ENCODE measurements at regions not wholly inside any gene's neighbourhood (a gene's known extent, or its start where the extent isn't known, plus 50 kb on each side); places are given as distances from the start of the nearest gene placed in this dataset.

DNA sequence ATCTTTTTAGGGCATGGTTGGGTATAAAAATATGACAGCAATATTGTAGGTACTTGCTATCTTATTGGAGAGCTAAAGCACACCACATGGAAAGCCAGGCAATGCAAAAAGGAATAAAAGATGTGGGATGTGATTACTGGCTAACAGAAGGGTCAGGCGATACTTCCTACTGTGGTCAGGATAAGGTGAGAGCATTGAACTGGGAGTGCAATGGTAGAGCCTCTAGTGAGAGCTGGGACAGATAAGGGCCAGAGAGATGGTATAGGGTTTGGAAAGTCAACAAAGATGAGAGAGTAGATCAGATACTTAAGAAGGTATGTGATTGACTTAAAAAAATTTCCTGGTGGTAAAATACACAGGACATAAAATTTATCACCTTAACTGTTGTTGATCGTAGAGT, 160.7 kb upstream of the MAN1A1 start:
- in situ Hi-C loops (cut with MboI), result no loop called here
- intact Hi-C loops (cut with micrococcal nuclease), result no loop called here
- ChIA-PET CTCF (ENCODE audit: low intra/inter-chr PET ratio) (no interaction called here), POLR2A (interaction anchor here (0.9 to 2.4 kb wide), 3 partner anchors 8 to 12 kb away, joined by 4 to 9 read pairs (median 7); no protein-coding TSS in a partner anchor)
- no peak overlapping the region for H3K9ac ChIP-seq (ENCODE audit: insufficient read depth in 1 of 2, low read depth in 2 of 2, low read length in 2 of 2)
- H3K4me2 ChIP-seq (ENCODE audit: insufficient read depth, low read length), result no peak overlapping the region
- H3K79me2 ChIP-seq (ENCODE audit: control insufficient read depth, insufficient read depth, low read length), result no peaks in the 10 kb centered on the region
- no peak overlapping the region for H2AFZ ChIP-seq (ENCODE audit: low read depth, low read length)
- 35% methylated on average over 2 of the region's 2 CpGs for WGBS (ENCODE audit: insufficient coverage, low coverage, missing lambda C conversion rate)
- BruUV-seq (replicated peaks), result no TSS peak
- peak; percentile 86 for ATAC-seq
- H3K27ac ChIP-seq (ENCODE audit: extremely low read depth, low read depth, low read length), result no peak overlapping the region
- no peak overlapping the region for H3K4me3 ChIP-seq
- DNase-seq (ENCODE audit: extremely low read depth in 1 of 4, low spot score in 3 of 4), result peak; percentile 22 to 56 (median 34)
- no peaks in the 10 kb centered on the region for H4K20me1 ChIP-seq (replicated peaks; ENCODE audit: control insufficient read depth, insufficient read depth, low read length)
- peak; percentile 67 for FAIRE-seq
- H3K9me3 ChIP-seq (replicated peaks; ENCODE audit: control insufficient read depth, insufficient read depth, low read depth, low read length), result no peaks in the 10 kb centered on the region
- no peaks in the 10 kb centered on the region for H3K27me3 ChIP-seq (ENCODE audit: control insufficient read depth in 2 of 2, insufficient read depth in 2 of 2, low read length in 2 of 2)
- no peaks in the 10 kb centered on the region for H3K36me3 ChIP-seq (ENCODE audit: control insufficient read depth, insufficient read depth, low read length)
- no peaks in the 10 kb centered on the region for H3K9me1 ChIP-seq (ENCODE audit: control insufficient read depth, insufficient read depth, low read length)
- peaks cover 0 to 8% of the 10 kb centered on the region in 2 experiments; a peak in 2 of 5 replicates for H3K4me1 ChIP-seq (replicated peaks in 1 of 2; ENCODE audit: control insufficient read depth in 2 of 2, insufficient read depth in 2 of 2, low read length in 2 of 2)
- TF ChIP-seq CTBP1 (IDR thresholded peaks at IDR 0.05; ENCODE audit: borderline replicate concordance) (peak; percentile 50; the same call in 1 of the 2 replicates), CBFA2T2 (conservative IDR thresholded peaks at IDR 0.05) (peak; percentile 69), HDAC1 (IDR thresholded peaks at IDR 0.05) (0 out of 4 replicates have a peak, but pooled peaks of 1 of the 2 experiments have one; percentile 42), CHAMP1 (IDR thresholded peaks at IDR 0.05) (0 out of 2 replicates have a peak, but pooled peaks have one; percentile 60), SOX6 (IDR thresholded peaks at IDR 0.05) (peak; percentile 51; the same call in 1 of the 2 replicates), TRIM24 (IDR thresholded peaks at IDR 0.05) (peak; percentile 58 to 65; a peak in 2 of 4 replicates), PML (IDR thresholded peaks at IDR 0.05; ENCODE audit: low read length) (peak; percentile 25; the same call in 1 of the 2 replicates), ZNF668 (CRISPR knock-in tag; IDR thresholded peaks at IDR 0.05) (no peak), STAT5A (IDR thresholded peaks at IDR 0.05; ENCODE audit: borderline replicate concordance, low read length) (peak; percentile 60; the same call in 1 of the 2 replicates), TEAD4 (IDR thresholded peaks at IDR 0.05; ENCODE audit: low read length) (peak; percentile 86), TEAD4 (CRISPR knock-in tag; IDR thresholded peaks at IDR 0.05; ENCODE audit: borderline replicate concordance) (no peak), DPF2 (IDR thresholded peaks at IDR 0.05) (peak; percentile 66), KLF16 (IDR thresholded peaks at IDR 0.05) (peak; percentile 53), SMAD2 (IDR thresholded peaks at IDR 0.05; ENCODE audit: low read depth, low read length) (no peak), CBFA2T3 (IDR thresholded peaks at IDR 0.05) (peak; percentile 86), TAL1 (IDR thresholded peaks at IDR 0.05) (peak; percentile 67), CC2D1A (IDR thresholded peaks at IDR 0.05) (peak; percentile 21; the same call in 1 of the 2 replicates), TCF3 (CRISPR knock-in tag; IDR thresholded peaks at IDR 0.05) (peak; percentile 64), MTA2 (IDR thresholded peaks at IDR 0.05; ENCODE audit: low read depth) (peak; percentile 59), KDM1A (IDR thresholded peaks at IDR 0.05) (peak; percentile 37 to 42; a peak in 2 of 4 replicates)
- TF ChIP-seq, protein P1, sequence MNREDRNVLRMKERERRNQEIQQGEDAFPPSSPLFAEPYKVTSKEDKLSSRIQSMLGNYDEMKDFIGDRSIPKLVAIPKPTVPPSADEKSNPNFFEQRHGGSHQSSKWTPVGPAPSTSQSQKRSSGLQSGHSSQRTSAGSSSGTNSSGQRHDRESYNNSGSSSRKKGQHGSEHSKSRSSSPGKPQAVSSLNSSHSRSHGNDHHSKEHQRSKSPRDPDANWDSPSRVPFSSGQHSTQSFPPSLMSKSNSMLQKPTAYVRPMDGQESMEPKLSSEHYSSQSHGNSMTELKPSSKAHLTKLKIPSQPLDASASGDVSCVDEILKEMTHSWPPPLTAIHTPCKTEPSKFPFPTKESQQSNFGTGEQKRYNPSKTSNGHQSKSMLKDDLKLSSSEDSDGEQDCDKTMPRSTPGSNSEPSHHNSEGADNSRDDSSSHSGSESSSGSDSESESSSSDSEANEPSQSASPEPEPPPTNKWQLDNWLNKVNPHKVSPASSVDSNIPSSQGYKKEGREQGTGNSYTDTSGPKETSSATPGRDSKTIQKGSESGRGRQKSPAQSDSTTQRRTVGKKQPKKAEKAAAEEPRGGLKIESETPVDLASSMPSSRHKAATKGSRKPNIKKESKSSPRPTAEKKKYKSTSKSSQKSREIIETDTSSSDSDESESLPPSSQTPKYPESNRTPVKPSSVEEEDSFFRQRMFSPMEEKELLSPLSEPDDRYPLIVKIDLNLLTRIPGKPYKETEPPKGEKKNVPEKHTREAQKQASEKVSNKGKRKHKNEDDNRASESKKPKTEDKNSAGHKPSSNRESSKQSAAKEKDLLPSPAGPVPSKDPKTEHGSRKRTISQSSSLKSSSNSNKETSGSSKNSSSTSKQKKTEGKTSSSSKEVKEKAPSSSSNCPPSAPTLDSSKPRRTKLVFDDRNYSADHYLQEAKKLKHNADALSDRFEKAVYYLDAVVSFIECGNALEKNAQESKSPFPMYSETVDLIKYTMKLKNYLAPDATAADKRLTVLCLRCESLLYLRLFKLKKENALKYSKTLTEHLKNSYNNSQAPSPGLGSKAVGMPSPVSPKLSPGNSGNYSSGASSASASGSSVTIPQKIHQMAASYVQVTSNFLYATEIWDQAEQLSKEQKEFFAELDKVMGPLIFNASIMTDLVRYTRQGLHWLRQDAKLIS (CRISPR knock-in tag; IDR thresholded peaks at IDR 0.05), result no peak
